ENCODE measurements at regions not wholly inside any gene's neighbourhood (a gene's known extent, or its start where the extent isn't known, plus 50 kb on each side); places are given as distances from the start of the nearest gene placed in this dataset.

GRCh38 chr4:95599777-95600400, 51.1 kb upstream of the UNC5C start:
- TF ChIP-seq CTCF (IDR thresholded peaks at IDR 0.05) (no peak), POLR2A (IDR thresholded peaks at IDR 0.05) (no peak), POLR2AphosphoS5 (IDR thresholded peaks at IDR 0.05) (no peak)
- no peak for DNase-seq (ENCODE audit: low spot score)
- Histone ChIP-seq H3K36me3 (no peaks in the 10 kb centered on the region), H3K27ac (no peak overlapping the region), H3K4me3 (no peak overlapping the region), H3K9me3 (no peaks in the 10 kb centered on the region), H3K27me3 (replicated peaks; ENCODE audit: insufficient read depth) (no peaks in the 10 kb centered on the region), H3K4me1 (replicated peaks) (no peaks in the 10 kb centered on the region)
- 88% methylated on average over 7 of the region's 7 CpGs for WGBS
- intact Hi-C loops (cut with DNase I): no loop called here
